HEK293T (cell line): ENCODE measurements at regions not wholly inside any gene's neighbourhood (a gene's known extent, or its start where the extent isn't known, plus 50 kb on each side); places are given as distances from the start of the nearest gene placed in this dataset.

Experiments used
- FOXM1 ChIP-seq: fragments of 450-650 bp; IDR thresholded peaks from 2 replicates; pipeline ENCODE4 v1.6.1; 2017; ENCODE audit warnings: mild to moderate bottlenecking, borderline replicate concordance
- HDGF ChIP-seq: fragments of 450-650 bp; IDR thresholded peaks from 2 replicates; pipeline ENCODE4 v1.6.1; 2017; ENCODE audit warnings: antibody characterized with exemption, borderline replicate concordance
- NFRKB ChIP-seq: fragments of 450-650 bp; IDR thresholded peaks from 2 replicates; pipeline ENCODE4 v1.6.1; 2016; ENCODE audit warnings: mild to moderate bottlenecking, moderate library complexity
- SP1 ChIP-seq: fragments of 450-650 bp; IDR thresholded peaks from 2 replicates; pipeline ENCODE4 v1.6.1; 2017

DNA sequence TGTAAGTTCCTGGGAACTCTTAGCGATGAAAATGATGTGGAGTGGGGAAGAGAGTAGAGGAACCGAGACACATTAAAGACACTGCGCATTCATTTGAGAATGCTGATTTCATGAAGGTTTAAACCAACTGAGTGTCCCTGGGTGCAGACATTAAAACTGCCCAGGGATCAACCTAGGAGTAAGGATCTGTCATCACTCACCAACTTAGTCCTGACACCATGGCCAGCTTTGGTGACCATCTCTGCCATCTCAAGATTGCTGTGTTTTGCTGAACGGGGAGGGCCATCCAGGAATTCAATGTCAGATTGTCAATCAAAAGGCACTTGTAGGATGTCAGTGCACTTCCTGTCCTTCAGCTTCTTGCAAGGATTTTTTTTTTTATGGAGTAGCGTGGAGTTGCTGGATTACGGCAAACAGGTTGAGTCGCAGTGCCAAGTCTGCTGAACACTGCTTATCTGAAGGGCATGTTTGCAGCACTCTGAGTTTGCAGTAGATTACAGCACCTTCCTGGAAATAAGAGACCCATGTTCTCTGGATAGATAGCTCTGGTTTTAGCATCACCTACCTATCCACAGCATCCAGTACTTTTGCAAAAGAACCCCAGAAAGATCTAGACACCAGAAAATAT, 258.1 kb upstream of the IRX3 start:
- TF ChIP-seq SP1 (no peak), FOXM1 (no peak), HDGF (no peak), NFRKB (no peak)
